ENCODE measurements at regions not wholly inside any gene's neighbourhood (a gene's known extent, or its start where the extent isn't known, plus 50 kb on each side); places are given as distances from the start of the nearest gene placed in this dataset.

- intact Hi-C loops (cut with DNase I) = no loop called here
- no peak for DNase-seq
- Histone ChIP-seq H3K27me3 (no peaks in the 10 kb centered on the region), H3K9me3 (no peaks in the 10 kb centered on the region), H3K4me3 (no peak overlapping the region), H3K36me3 (no peaks in the 10 kb centered on the region), H3K4me1 (no peaks in the 10 kb centered on the region), H3K27ac (no peak overlapping the region)
- TF ChIP-seq POLR2A (IDR thresholded peaks at IDR 0.05) = no peak
- TF ChIP-seq CTCF (IDR thresholded peaks at IDR 0.05) = no peak
- WGBS, 2 donors = 48 to 61% methylated on average over 2 of the region's 2 CpGs
These were observed 102.8 kb downstream of the ARRDC4 start for GRCh38 chr15:98063315-98063714.

- TF ChIP-seq POLR2A (IDR thresholded peaks at IDR 0.05) (no peak), CTCF (IDR thresholded peaks at IDR 0.05) (no peak)
- Histone ChIP-seq H3K36me3 (no peaks in the 10 kb centered on the region), H3K27ac (no peak overlapping the region), H3K9me3 (no peaks in the 10 kb centered on the region), H3K27me3 (no peaks in the 10 kb centered on the region), H3K4me3 (no peak overlapping the region), H3K4me1 (no peaks in the 10 kb centered on the region)
- no peak for DNase-seq
- intact Hi-C loops (cut with DNase I) = no loop called here
These were observed 103.4 kb downstream of the ARRDC4 start for GRCh38 chr15:98063871-98064270.

GRCh38 chr15:98067339-98067738 lies 106.8 kb downstream of the ARRDC4 start:
- no peak for DNase-seq
- Histone ChIP-seq H3K4me1 (no peaks in the 10 kb centered on the region), H3K4me3 (no peak overlapping the region), H3K27me3 (no peaks in the 10 kb centered on the region), H3K9me3 (no peaks in the 10 kb centered on the region), H3K27ac (no peak overlapping the region), H3K36me3 (no peaks in the 10 kb centered on the region)
- WGBS, 2 donors = 43 to 57% methylated on average over 3 of the region's 3 CpGs
- TF ChIP-seq CTCF (IDR thresholded peaks at IDR 0.05) (no peak), POLR2A (IDR thresholded peaks at IDR 0.05) (no peak)
- intact Hi-C loops (cut with DNase I) = no loop called here

- Histone ChIP-seq H3K27ac (no peak overlapping the region), H3K4me3 (no peak overlapping the region), H3K4me1 (no peaks in the 10 kb centered on the region), H3K27me3 (no peaks in the 10 kb centered on the region), H3K36me3 (no peaks in the 10 kb centered on the region), H3K9me3 (no peaks in the 10 kb centered on the region)
- TF ChIP-seq CTCF (IDR thresholded peaks at IDR 0.05) (no peak), POLR2A (IDR thresholded peaks at IDR 0.05) (no peak)
- intact Hi-C loops (cut with DNase I) = no loop called here
- no peak for DNase-seq
- 78 to 82% methylated on average over 4 of the region's 4 CpGs for WGBS, 2 donors
These were observed 108.8 kb downstream of the ARRDC4 start for GRCh38 chr15:98069256-98069655.

- TF ChIP-seq POLR2A (IDR thresholded peaks at IDR 0.05) (no peak), CTCF (IDR thresholded peaks at IDR 0.05) (no peak)
- Histone ChIP-seq H3K4me3 (no peak overlapping the region), H3K9me3 (no peaks in the 10 kb centered on the region)
These were observed 109.6 kb downstream of the ARRDC4 start for GRCh38 chr15:98070137-98070536.

More at GRCh38 chr15:98070137-98070536, 109.6 kb downstream of the ARRDC4 start:
- H3K36me3 ChIP-seq = no peaks in the 10 kb centered on the region
- no peaks in the 10 kb centered on the region for H3K27me3 ChIP-seq
- intact Hi-C loops (cut with DNase I) = no loop called here
- no peak for DNase-seq
- no peak overlapping the region for H3K27ac ChIP-seq
- 82 to 91% methylated on average over 2 of the region's 2 CpGs for WGBS, 2 donors
- peaks cover 0 to under 1% (median 0%) of the 10 kb centered on the region in 3 donors for H3K4me1 ChIP-seq

All from esophagus squamous epithelium (tissue), 5 donors.